Activated CD4-positive, CD25-positive, alpha-beta regulatory T cell (primary cell): ENCODE measurements at regions not wholly inside any gene's neighbourhood (a gene's known extent, or its start where the extent isn't known, plus 50 kb on each side); places are given as distances from the start of the nearest gene placed in this dataset.

Experiments
- DNase-seq, 4 experiments: peaks; one replicate each; lab custom pipeline; 2025; lab: John Stamatoyannopoulos, UW

GRCh38 chr10:78367751-78368150 is 334.1 kb downstream of the RPS24 start:
- no peak for DNase-seq

GRCh38 chr10:78371136-78371535 is 337.5 kb downstream of the RPS24 start:
- DNase-seq: no peak

- DNase-seq: no peak
Observed at GRCh38 chr10:78372806-78373205, 339.1 kb downstream of the RPS24 start.

GRCh38 chr10:78374331-78375028 is 340.8 kb downstream of the RPS24 start:
- no peak for DNase-seq

GRCh38 chr10:78375854-78376785 is 342.5 kb downstream of the RPS24 start:
- no peak for DNase-seq

- no peak for DNase-seq
Observed at GRCh38 chr10:78377356-78377755, 343.7 kb downstream of the RPS24 start.

GRCh38 chr10:78378192-78378591 is 344.5 kb downstream of the RPS24 start:
- DNase-seq: no peak

GRCh38 chr10:78381107-78381506 is 347.4 kb downstream of the RPS24 start:
- no peak for DNase-seq

- DNase-seq: no peak
Observed at GRCh38 chr10:78382047-78382446, 348.4 kb downstream of the RPS24 start.

- DNase-seq: no peak
Observed at GRCh38 chr10:78382772-78383171, 349.1 kb downstream of the RPS24 start.

- DNase-seq: no peak
Observed at GRCh38 chr10:78383378-78384048, 349.9 kb downstream of the RPS24 start.

- DNase-seq: no peak
Observed at GRCh38 chr10:78384049-78384431, 350.4 kb downstream of the RPS24 start.

GRCh38 chr10:78385599-78385998 is 351.9 kb downstream of the RPS24 start:
- DNase-seq: no peak

GRCh38 chr10:78386509-78386908 is 352.8 kb downstream of the RPS24 start:
- no peak for DNase-seq

GRCh38 chr10:78388331-78389050 is 354.8 kb downstream of the RPS24 start:
- DNase-seq: no peak

- no peak for DNase-seq
Observed at GRCh38 chr10:78389419-78389818, 355.8 kb downstream of the RPS24 start.

- DNase-seq: no peak
Observed at GRCh38 chr10:78390051-78390450, 356.4 kb downstream of the RPS24 start.

- no peak for DNase-seq
Observed at GRCh38 chr10:78390817-78391216, 357.2 kb downstream of the RPS24 start.

- no peak for DNase-seq
Observed at GRCh38 chr10:78391585-78391984, 357.9 kb downstream of the RPS24 start.

GRCh38 chr10:78392197-78392596 is 358.5 kb downstream of the RPS24 start:
- DNase-seq: no peak

GRCh38 chr10:78393094-78393493 is 359.4 kb downstream of the RPS24 start:
- DNase-seq: no peak

GRCh38 chr10:78394047-78394446 is 360.4 kb downstream of the RPS24 start:
- no peak for DNase-seq
